ENCODE measurements at regions not wholly inside any gene's neighbourhood (a gene's known extent, or its start where the extent isn't known, plus 50 kb on each side); places are given as distances from the start of the nearest gene placed in this dataset.

DNA sequence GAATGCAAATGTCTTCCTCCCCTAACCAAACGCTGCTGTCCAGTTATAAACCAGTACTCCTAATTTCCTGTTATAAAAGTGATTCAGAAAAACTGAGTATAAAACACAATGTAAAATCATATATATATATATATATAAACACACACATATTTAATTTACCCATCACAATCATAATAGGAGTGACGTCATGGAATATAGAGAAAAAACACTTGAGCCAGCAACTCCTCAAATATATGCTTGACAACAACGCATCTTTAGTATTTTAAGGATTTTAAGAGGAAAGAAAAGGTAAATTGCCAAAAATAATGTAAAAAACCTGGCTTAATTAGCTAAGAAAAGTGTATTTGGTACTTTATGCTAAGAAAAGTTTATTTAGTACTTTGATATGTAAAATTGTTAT, 2701.7 kb downstream of the PCDH7 start:
- no peak for TF ChIP-seq SNAI2 (CRISPR knock-in tag; IDR thresholded peaks at IDR 0.05)
- no peak for TF ChIP-seq ISL1 (CRISPR knock-in tag; IDR thresholded peaks at IDR 0.05)
- TF ChIP-seq, protein P1, sequence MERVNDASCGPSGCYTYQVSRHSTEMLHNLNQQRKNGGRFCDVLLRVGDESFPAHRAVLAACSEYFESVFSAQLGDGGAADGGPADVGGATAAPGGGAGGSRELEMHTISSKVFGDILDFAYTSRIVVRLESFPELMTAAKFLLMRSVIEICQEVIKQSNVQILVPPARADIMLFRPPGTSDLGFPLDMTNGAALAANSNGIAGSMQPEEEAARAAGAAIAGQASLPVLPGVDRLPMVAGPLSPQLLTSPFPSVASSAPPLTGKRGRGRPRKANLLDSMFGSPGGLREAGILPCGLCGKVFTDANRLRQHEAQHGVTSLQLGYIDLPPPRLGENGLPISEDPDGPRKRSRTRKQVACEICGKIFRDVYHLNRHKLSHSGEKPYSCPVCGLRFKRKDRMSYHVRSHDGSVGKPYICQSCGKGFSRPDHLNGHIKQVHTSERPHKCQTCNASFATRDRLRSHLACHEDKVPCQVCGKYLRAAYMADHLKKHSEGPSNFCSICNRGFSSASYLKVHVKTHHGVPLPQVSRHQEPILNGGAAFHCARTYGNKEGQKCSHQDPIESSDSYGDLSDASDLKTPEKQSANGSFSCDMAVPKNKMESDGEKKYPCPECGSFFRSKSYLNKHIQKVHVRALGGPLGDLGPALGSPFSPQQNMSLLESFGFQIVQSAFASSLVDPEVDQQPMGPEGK (CRISPR knock-in tag; IDR thresholded peaks at IDR 0.05; ENCODE audit: borderline replicate concordance) = no peak
- no peak for TF ChIP-seq BACH2 (CRISPR knock-in tag; IDR thresholded peaks at IDR 0.05; ENCODE audit: borderline replicate concordance)
- TF ChIP-seq, protein P2, sequence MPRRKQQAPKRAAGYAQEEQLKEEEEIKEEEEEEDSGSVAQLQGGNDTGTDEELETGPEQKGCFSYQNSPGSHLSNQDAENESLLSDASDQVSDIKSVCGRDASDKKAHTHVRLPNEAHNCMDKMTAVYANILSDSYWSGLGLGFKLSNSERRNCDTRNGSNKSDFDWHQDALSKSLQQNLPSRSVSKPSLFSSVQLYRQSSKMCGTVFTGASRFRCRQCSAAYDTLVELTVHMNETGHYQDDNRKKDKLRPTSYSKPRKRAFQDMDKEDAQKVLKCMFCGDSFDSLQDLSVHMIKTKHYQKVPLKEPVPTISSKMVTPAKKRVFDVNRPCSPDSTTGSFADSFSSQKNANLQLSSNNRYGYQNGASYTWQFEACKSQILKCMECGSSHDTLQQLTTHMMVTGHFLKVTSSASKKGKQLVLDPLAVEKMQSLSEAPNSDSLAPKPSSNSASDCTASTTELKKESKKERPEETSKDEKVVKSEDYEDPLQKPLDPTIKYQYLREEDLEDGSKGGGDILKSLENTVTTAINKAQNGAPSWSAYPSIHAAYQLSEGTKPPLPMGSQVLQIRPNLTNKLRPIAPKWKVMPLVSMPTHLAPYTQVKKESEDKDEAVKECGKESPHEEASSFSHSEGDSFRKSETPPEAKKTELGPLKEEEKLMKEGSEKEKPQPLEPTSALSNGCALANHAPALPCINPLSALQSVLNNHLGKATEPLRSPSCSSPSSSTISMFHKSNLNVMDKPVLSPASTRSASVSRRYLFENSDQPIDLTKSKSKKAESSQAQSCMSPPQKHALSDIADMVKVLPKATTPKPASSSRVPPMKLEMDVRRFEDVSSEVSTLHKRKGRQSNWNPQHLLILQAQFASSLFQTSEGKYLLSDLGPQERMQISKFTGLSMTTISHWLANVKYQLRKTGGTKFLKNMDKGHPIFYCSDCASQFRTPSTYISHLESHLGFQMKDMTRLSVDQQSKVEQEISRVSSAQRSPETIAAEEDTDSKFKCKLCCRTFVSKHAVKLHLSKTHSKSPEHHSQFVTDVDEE (CRISPR knock-in tag; IDR thresholded peaks at IDR 0.05) = no peak
- TF ChIP-seq, protein P3, sequence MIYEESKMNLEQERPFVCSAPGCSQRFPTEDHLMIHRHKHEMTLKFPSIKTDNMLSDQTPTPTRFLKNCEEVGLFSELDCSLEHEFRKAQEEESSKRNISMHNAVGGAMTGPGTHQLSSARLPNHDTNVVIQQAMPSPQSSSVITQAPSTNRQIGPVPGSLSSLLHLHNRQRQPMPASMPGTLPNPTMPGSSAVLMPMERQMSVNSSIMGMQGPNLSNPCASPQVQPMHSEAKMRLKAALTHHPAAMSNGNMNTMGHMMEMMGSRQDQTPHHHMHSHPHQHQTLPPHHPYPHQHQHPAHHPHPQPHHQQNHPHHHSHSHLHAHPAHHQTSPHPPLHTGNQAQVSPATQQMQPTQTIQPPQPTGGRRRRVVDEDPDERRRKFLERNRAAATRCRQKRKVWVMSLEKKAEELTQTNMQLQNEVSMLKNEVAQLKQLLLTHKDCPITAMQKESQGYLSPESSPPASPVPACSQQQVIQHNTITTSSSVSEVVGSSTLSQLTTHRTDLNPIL (CRISPR knock-in tag; IDR thresholded peaks at IDR 0.05; ENCODE audit: low read depth) = no peak
- TF ChIP-seq RARB (CRISPR knock-in tag; IDR thresholded peaks at IDR 0.05) = no peak

Data from SK-N-SH treated with all-trans-retinoic acid at 6 μM for 48 hours (cell line).